Central memory CD8-positive, alpha-beta T cell (primary cell): ENCODE measurements at regions not wholly inside any gene's neighbourhood (a gene's known extent, or its start where the extent isn't known, plus 50 kb on each side); places are given as distances from the start of the nearest gene placed in this dataset.
A peak's percentile ranks its signal among the peaks of the same experiment; 100 is the strongest.
"Not testable (repeated sequence)": the region's sequence is repeated elsewhere in the genome, so short reads cannot be mapped to it uniquely, and the experiment has no call there.

Experiments
- ATAC-seq: fragments of 150-1000 bp; cut with Tn5 transposase; replicated peaks from 2 replicates; pipeline ENCODE4 v1.10.0; 2022; ENCODE audit warnings: mild to moderate bottlenecking, moderate FRiP score, moderate number of reproducible peaks; ENCODE audit not compliant: poor library complexity, severe bottlenecking; ENCODE audit errors: extremely low read depth
- DNase-seq, 2 donors: peaks; one replicate each; pipeline ENCODE4 v3.0.0; 2021; ENCODE audit warnings: low spot score in 2 of 2
- H3K27ac Mint-ChIP-seq: one replicate; pipeline ENCODE4 v1.8.0; 2022; ENCODE audit warnings: low read depth, mild to moderate bottlenecking, moderate library complexity, mixed read lengths
- H3K27me3 Mint-ChIP-seq: one replicate; pipeline ENCODE4 v1.8.0; 2022; ENCODE audit warnings: mixed read lengths
- H3K36me3 Mint-ChIP-seq: one replicate; pipeline ENCODE4 v1.8.0; 2022; ENCODE audit warnings: mild to moderate bottlenecking, moderate library complexity, mixed read lengths; ENCODE audit not compliant: insufficient read depth
- H3K4me1 Mint-ChIP-seq: one replicate; pipeline ENCODE4 v1.8.0; 2022; ENCODE audit warnings: mixed read lengths
- H3K4me3 Mint-ChIP-seq: one replicate; pipeline ENCODE4 v1.8.0; 2022; ENCODE audit warnings: mild to moderate bottlenecking, moderate library complexity, mixed read lengths
- H3K9me3 Mint-ChIP-seq: one replicate; pipeline ENCODE4 v1.8.0; 2022; ENCODE audit warnings: mixed read lengths

DNA sequence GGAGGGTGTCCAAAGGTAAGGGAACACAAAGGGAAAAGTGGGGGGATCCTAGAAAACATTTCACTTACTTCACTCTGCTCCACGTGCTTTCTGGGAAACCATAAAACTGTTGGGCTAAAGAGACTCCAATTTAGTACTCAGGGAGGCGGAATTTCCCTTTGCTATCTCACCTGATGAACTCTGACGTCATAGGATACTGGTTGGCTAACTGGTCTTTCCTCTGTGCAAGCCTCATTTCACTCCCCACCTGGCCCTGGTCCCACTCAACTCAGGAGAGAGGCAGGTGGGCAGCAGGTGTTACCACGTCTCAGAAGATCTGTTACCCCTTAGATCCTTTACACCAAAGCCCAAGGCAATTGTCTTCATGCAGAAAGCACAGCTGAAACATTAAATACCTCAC, 51.8 kb upstream of the PMAIP1 start:
- H3K27ac Mint-ChIP-seq = no peak overlapping the region
- H3K4me3 Mint-ChIP-seq = no peak overlapping the region
- ATAC-seq = no peak

DNA sequence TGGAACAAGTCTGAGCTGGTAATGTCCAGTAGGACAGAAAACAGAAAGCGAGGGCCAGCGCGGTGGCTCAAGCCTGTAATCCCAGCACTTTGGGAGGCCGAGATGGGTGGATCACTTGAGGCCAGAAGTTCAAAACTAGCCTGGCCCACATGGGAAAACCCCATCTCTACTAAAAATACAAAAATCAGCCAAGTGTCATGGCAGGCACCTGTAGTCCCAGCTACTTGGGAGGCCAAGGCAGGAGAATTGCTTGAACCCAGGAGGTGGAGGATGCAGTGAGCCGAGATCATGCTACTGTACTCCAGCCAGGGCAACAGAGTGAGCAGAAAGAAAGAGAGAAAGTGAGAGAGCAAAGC, 52.3 kb upstream of the PMAIP1 start:
- not testable (repeated sequence) for H3K27ac Mint-ChIP-seq, H3K9me3 Mint-ChIP-seq, ATAC-seq, DNase-seq, H3K27me3 Mint-ChIP-seq, H3K36me3 Mint-ChIP-seq, H3K4me3 Mint-ChIP-seq, H3K4me1 Mint-ChIP-seq

More for the DNA sequence above, 51.8 kb upstream of the PMAIP1 start:
- Mint-ChIP-seq H3K9me3 (no peaks in the 10 kb centered on the region), H3K4me1 (no peaks in the 10 kb centered on the region), H3K36me3 (peaks cover 1% of the 10 kb centered on the region), H3K27me3 (peaks cover 9% of the 10 kb centered on the region)
- no peak for DNase-seq

DNA sequence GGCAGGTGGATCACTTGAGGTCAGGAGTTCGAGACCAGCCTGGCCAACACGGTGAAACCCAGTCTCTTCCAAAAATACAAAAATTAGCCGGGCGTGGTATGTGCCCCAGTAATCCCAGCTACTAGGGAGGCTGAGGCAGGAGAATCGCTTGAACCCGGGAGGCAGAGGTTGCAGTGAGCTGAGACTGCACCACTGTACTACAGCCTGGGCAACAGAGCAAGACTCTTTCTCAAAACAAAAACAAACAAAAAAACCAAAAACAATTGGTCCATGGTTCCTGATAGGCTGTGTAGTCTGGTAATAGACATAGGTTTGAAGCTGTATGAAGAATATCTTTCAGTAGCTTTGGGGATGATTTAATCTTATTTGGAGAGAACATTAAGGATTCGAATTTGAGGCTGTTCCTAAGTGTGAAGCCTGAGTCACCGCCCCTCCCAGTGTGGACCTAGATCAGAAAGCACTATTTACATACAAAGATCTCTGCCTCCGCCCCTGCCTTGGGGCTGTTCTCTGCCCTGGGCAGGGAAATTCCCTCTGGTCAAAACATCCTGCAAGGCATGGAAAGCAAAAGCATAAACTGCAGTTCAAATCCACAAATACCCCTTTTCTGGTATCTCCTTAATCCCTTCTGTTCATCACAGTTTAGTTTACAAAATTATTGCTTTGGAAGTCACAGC, 52.8 kb upstream of the PMAIP1 start:
- H3K9me3 Mint-ChIP-seq = no peaks in the 10 kb centered on the region
- no peak overlapping the region for H3K4me3 Mint-ChIP-seq
- no peak overlapping the region for H3K27ac Mint-ChIP-seq
- H3K27me3 Mint-ChIP-seq = peaks cover 9% of the 10 kb centered on the region
- H3K36me3 Mint-ChIP-seq = peaks cover 1% of the 10 kb centered on the region
- DNase-seq (no peak), ATAC-seq (no peak)
- H3K4me1 Mint-ChIP-seq = no peaks in the 10 kb centered on the region

DNA sequence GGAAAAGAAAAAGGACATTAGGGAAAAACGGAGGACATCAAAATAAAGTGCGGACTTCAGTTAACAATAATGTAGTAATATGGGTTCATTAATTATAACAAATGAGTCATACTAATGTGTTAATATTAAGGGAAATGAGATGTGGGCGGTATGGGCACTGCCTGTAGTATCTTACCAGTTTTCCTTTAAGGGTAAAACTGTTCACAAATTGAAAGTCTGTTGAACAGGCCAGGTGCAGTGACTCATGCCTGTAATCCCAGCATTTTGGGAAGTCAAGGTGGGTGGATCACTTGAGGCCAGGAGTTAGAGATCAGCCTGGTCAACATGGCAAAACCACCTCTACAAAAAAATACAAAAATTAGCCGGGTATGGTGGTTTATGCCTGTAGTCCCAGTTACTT, 56.8 kb upstream of the PMAIP1 start:
- DNase-seq (no peak), ATAC-seq (no peak)
- Mint-ChIP-seq H3K36me3 (no peaks in the 10 kb centered on the region), H3K4me3 (no peak overlapping the region), H3K4me1 (no peaks in the 10 kb centered on the region), H3K27me3 (peaks cover 9% of the 10 kb centered on the region), H3K9me3 (no peaks in the 10 kb centered on the region), H3K27ac (no peak overlapping the region)

DNA sequence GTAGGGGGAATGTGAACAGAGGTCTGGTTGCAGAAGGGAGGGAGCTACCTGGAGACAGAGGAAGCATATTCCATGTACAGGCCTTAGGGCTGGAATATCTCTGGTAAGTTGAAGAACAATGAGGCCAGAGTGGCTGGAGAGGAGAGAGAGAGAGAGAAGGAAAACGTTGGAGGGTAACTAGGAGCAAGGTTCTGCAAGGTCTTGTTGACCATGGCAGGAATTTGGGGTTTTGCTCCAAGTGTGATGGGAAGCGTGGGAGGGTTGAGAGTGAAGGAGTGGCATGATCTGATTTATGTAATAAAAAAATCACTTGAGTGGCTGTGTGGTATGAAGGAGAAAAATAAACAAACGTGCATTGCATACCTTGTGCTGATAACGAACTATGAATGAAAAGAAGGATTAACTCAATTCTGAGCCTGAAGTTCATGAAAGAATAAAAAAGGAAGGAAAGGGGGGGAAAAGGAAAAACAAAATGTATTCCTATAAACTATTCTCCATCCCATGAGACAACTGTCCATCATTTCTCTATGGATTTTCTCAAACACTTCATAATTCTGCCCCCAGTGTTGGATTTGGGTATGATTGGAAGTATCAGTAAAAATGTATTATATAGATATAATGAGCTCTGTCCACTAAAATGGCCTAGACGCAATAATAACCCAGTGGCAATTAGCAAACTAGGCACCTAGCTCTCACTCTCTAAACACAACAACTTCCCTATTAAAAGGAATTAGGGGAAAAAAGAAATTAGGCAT, 59.7 kb upstream of the PMAIP1 start:
- Mint-ChIP-seq H3K9me3 (no peaks in the 10 kb centered on the region), H3K36me3 (no peaks in the 10 kb centered on the region), H3K27me3 (peaks cover under 1% of the 10 kb centered on the region), H3K27ac (no peak overlapping the region), H3K4me1 (peaks cover 5% of the 10 kb centered on the region), H3K4me3 (no peak overlapping the region)
- DNase-seq (no peak), ATAC-seq (no peak)

DNA sequence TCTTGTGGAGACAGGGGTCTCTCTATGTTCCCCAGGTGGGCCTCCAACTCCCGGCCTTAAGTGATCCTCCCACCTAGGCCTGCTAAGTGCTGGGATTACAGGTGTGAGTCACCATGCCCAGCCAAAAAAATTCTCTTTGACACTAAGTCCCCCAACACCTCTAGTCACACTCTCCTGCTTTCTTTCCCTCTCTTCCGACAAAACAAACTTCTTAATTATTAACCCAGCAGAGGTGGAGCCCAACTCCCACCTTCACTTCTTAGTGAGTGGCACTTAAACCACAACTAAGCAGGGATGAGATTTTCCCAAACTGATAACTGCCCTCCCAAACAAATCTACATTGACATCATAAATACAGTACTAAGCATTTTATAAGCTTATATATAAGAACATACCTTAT, 60.5 kb upstream of the PMAIP1 start:
- ATAC-seq (no peak), DNase-seq (no peak)
- H3K9me3 Mint-ChIP-seq = no peaks in the 10 kb centered on the region
- peaks cover 5% of the 10 kb centered on the region for H3K4me1 Mint-ChIP-seq
- peak overlapping the region; percentile 4 for H3K27ac Mint-ChIP-seq
- no peaks in the 10 kb centered on the region for H3K27me3 Mint-ChIP-seq
- no peaks in the 10 kb centered on the region for H3K36me3 Mint-ChIP-seq
- no peak overlapping the region for H3K4me3 Mint-ChIP-seq

DNA sequence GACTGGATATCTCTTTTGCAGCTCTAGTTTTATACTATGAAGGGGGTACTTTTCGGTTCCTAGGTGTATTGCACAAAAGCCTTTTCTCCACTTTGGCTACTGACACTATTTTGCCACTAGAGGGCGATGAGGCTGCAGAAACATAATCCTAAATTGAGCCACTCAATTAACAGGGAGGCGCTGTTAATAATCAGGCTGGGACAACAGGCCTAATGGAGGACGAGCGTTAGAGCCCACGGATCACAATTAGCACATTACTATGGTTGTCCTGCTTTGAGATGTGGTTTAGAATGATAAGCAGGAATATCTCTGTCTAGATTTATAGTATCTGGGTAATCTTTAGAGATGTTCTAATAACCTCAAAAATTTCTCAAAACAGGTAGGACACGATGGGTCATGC, 62.2 kb upstream of the PMAIP1 start:
- ATAC-seq (no peak), DNase-seq (peak; percentile 16 to 30)
- Mint-ChIP-seq H3K36me3 (no peaks in the 10 kb centered on the region), H3K4me1 (peaks cover 5% of the 10 kb centered on the region), H3K27ac (no peak overlapping the region), H3K9me3 (no peaks in the 10 kb centered on the region), H3K4me3 (no peak overlapping the region), H3K27me3 (no peaks in the 10 kb centered on the region)

DNA sequence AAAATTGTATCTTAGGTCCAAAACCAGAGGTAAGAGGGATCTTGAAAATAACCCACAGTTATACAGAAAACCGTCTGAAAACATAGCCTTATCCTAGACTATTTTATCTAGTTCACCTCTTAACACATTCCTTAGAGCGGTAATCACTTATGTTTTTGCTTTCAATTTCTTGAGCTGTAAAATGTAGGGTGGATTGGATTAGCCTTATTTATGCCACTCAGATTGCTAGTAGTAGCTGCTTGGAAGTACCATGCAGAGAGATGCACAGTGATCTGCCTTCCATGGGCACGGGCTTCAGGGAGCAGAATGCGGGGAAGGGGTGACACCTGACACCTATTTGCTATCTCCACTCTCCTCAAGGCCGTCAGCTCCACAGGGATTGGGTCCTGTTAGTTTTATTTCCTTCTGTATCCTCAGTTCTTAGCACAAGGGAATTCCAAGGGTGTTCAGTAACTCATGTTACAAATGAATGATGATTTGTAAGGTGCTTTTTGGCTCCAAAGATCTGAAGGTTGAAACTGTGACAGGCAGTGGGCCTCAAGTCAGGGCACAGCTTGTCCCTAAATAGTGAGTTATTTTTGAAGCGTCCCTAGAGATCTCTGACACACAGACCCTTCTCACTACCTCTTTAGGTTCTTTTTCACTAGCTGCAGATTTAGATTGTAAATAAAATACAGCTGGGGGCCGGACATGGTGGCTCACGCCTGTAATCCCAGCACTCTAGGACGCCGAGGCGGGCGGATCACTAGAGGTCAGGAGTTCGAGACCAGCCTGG, 64.0 kb upstream of the PMAIP1 start:
- ATAC-seq (no peak), DNase-seq (no peak)
- Mint-ChIP-seq H3K4me1 (peaks cover 5% of the 10 kb centered on the region), H3K4me3 (no peak overlapping the region), H3K36me3 (no peaks in the 10 kb centered on the region), H3K27ac (no peak overlapping the region), H3K27me3 (no peaks in the 10 kb centered on the region), H3K9me3 (no peaks in the 10 kb centered on the region)

DNA sequence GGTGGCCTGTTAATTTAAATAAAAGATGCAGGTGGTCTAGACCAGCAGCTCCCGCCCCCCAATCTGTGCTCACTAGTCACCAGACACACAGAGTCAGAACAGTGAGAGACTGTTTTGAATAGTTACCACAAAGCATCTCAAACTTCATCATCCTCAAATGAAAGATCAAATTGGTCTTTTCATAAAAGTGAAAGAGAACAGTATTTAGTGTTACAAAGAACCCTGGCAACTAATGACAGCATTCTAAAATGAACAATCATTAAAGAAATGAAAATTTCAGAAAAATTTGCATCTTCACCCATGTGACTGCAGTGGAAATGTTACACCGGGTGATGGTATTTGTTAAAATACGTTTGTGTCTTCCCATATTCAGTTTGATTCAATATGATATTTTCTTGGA, 65.5 kb upstream of the PMAIP1 start:
- ATAC-seq = peak; percentile 45
- H3K36me3 Mint-ChIP-seq = no peaks in the 10 kb centered on the region
- H3K27me3 Mint-ChIP-seq = no peaks in the 10 kb centered on the region
- H3K4me3 Mint-ChIP-seq = no peak overlapping the region
- peaks cover 5% of the 10 kb centered on the region for H3K4me1 Mint-ChIP-seq
- H3K9me3 Mint-ChIP-seq = no peaks in the 10 kb centered on the region
- DNase-seq = no peak
- peak overlapping the region; percentile 32 for H3K27ac Mint-ChIP-seq

DNA sequence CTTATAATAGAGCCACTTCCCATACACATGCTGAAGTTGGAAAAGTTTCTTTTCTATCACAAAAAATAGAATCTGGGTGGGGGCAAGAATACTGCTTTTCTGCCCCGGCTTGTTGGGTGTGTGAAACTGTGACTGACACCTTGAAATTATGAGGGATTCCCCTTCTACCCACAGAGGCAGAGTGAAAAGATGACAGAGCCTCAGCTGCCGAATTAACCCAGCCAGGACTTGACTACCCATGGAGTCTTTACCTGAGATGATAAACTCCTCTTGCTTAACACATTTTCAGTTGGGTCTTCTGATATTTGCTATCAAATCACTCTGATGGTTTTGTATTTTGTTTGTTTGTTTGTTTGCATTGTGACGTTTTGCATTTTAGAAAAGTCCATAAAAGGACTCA, 66.0 kb upstream of the PMAIP1 start:
- Mint-ChIP-seq H3K27me3 (no peaks in the 10 kb centered on the region), H3K4me3 (no peak overlapping the region), H3K4me1 (peaks cover 5% of the 10 kb centered on the region), H3K27ac (peak overlapping the region; percentile 32), H3K36me3 (no peaks in the 10 kb centered on the region), H3K9me3 (no peaks in the 10 kb centered on the region)
- DNase-seq (no peak), ATAC-seq (peak; percentile 60)

DNA sequence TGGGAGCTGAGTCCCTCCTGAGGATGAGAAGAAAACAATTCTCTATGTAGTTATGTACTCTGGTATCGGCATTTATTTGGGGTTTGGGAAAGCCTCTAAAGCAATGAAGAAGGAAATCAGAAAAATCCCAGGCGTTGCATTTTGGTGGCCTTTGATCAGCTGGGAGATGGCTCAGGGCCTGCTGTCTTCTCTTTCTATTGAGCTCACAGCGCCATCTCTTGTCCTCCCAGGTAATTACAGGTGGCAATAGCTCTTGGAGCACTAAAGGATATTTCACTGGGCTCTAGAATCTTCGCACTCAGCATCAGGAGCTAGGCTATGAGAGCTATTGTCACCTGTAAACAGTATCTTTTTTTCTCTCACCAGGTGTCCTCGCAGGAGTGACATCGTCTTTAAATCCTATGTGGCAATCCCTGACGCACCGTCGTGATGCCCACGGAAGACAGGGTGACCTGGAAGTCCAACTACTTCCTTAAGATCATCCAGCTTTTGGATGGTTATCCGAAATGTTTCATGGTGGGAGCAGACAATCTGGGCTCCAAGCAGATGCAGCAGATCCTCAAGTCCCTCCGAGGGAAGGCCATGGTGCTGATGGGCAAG, 76.1 kb upstream of the PMAIP1 start:
- DNase-seq = peak in 1 of 2 donors; percentile 20
- Mint-ChIP-seq H3K9me3 (no peaks in the 10 kb centered on the region), H3K27ac (no peak overlapping the region), H3K36me3 (no peaks in the 10 kb centered on the region), H3K4me3 (no peak overlapping the region), H3K4me1 (peaks cover 5% of the 10 kb centered on the region), H3K27me3 (no peaks in the 10 kb centered on the region)
- ATAC-seq = no peak

DNA sequence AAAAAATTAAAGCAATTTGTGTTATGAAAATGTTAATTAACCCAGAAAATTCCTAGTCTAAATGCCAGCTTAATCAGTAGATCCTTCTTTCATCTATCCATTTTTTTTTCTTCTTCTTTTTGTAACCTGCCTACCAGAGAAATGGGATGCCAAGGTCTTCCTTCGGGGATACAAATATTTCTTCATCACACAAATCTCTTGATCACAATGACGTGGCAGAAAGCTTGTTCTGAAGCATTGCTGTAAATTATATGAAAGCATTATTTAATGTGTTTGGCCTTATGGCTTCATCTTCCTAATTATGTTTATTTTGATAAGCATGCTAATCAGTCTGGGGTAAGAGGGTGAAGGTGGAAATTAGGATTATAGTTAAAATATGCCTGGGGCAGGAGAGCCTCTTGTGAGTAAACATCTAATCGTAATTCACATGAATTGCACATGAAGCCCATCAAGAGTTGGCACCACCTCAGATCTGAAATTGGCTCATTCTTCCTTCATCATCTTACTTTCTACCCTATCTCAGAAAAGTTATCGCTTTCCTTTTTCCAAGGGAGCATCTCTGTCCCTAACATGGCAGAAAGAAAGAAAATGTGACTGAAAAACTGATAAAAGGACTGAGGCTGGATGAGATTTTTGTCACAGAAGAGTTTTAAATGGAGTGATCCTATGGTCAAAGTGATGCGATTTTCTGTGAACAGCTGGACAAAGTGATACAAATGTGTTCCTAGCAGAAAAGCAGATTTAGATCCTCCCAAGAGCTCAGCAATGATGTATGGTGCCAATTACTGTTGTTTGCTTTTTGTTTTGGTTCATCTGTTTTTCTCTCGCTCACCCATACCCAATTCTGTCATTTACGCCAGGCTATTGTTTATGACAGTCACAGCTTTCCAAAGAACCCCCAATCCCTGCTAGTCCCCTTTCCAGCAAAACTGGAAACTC, 76.9 kb upstream of the PMAIP1 start:
- no peak for ATAC-seq
- DNase-seq = no peak
- Mint-ChIP-seq H3K9me3 (no peaks in the 10 kb centered on the region), H3K36me3 (no peaks in the 10 kb centered on the region), H3K27me3 (no peaks in the 10 kb centered on the region), H3K27ac (no peak overlapping the region), H3K4me3 (no peak overlapping the region), H3K4me1 (peaks cover 13% of the 10 kb centered on the region)
